Mesothelial cell of epicardium (in vitro differentiated cells): ENCODE measurements at regions not wholly inside any gene's neighbourhood (a gene's known extent, or its start where the extent isn't known, plus 50 kb on each side); places are given as distances from the start of the nearest gene placed in this dataset.

Source experiments
- DNase-seq, 2 experiments: peaks; one replicate each; pipeline ENCODE4 v3.0.0; 2021; ENCODE audit warnings: low spot score in 2 of 2; ENCODE audit not compliant: unreplicated experiment in 2 of 2
- H3K27ac Mint-ChIP-seq: 2 replicates; pipeline ENCODE4 v1.8.0; 2021; ENCODE audit warnings: mixed read lengths
- H3K27me3 Mint-ChIP-seq: 2 replicates; pipeline ENCODE4 v1.8.0; 2021; ENCODE audit warnings: low read depth, mixed read lengths
- H3K36me3 Mint-ChIP-seq: 2 replicates; pipeline ENCODE4 v1.8.0; 2021; ENCODE audit warnings: mixed read lengths
- H3K4me1 Mint-ChIP-seq: 2 replicates; pipeline ENCODE4 v1.8.0; 2021; ENCODE audit warnings: mixed read lengths
- H3K4me3 Mint-ChIP-seq: 2 replicates; pipeline ENCODE4 v1.8.0; 2021; ENCODE audit warnings: mild to moderate bottlenecking, moderate library complexity, mixed read lengths
- H3K9me3 Mint-ChIP-seq: 2 replicates; pipeline ENCODE4 v1.8.0; 2021; ENCODE audit warnings: mixed read lengths
- CTCF ChIP-seq: fragments of 200-600 bp; sonication (generic); IDR thresholded peaks from one replicate; pipeline ENCODE4 v1.5.0; 2021; ENCODE audit warnings: antibody characterized with exemption; ENCODE audit not compliant: unreplicated experiment

DNA sequence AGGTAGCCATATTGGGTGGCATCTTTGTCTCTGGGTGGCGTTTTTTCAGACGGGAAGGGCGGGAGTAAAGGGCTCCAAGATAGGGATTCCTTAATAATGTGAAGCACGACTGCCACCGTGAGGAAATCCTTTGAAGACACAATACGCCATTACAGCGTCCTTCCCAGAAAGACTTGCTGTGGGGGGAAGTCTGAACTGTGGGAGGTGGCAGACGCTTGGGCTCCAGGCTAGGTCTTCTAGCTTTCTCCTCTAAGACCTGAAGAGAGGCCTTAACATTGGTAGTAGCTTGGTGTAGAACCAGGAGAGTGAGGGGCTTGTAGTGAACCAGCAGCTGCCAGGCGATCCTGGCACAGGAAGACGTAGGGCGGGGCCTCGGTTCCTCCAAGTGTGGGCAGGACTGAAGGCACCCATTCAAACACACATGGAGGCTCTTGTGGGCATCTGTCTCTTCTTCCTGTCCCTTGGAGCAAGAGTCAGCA lies 197.3 kb downstream of the OR13H1 start:
- Mint-ChIP-seq H3K4me1 (no peaks in the 10 kb centered on the region), H3K9me3 (peaks cover 27% of the 10 kb centered on the region), H3K27ac (no peak overlapping the region), H3K36me3 (peaks cover 46% of the 10 kb centered on the region), H3K27me3 (no peaks in the 10 kb centered on the region), H3K4me3 (no peak overlapping the region)
- no peak for DNase-seq
- TF ChIP-seq CTCF: no peak

DNA sequence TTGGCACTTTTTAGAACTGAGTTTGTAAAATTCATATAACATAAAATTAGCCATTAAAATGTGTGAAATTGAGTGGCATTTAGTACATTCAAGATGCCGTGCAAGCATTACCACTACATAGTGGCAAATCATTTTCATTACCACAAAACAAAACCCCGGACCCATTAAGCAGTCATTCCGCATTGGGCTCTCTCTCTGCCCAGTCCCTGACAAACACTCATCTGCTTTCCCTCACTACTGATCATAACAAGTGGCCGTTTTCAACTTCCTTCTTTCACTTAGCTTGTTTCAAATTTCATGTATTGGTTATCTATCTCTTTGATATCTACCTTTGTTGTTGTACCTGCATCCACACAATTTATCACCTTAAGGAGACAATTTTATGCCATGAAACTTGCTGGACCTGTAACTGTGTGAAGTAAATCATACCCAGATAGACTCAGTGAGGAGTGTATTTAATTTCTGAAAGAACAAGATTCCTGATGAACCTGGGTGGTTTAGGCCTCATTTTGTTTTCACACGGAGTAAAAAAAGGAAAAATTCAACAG lies 202.1 kb downstream of the OR13H1 start:
- H3K36me3 Mint-ChIP-seq: peaks cover 57% of the 10 kb centered on the region

GRCh38 chrX:131746491-131746968 lies 202.7 kb downstream of the OR13H1 start:
- no peaks in the 10 kb centered on the region for H3K27me3 Mint-ChIP-seq
- no peak for DNase-seq
- H3K27ac Mint-ChIP-seq: no peak overlapping the region
- H3K36me3 Mint-ChIP-seq: peaks cover 52% of the 10 kb centered on the region
- no peak for TF ChIP-seq CTCF
- H3K4me1 Mint-ChIP-seq: no peaks in the 10 kb centered on the region
- peaks cover 20% of the 10 kb centered on the region for H3K9me3 Mint-ChIP-seq
- no peak overlapping the region for H3K4me3 Mint-ChIP-seq

More for the DNA sequence above, 202.1 kb downstream of the OR13H1 start:
- no peak overlapping the region for H3K27ac Mint-ChIP-seq
- H3K4me3 Mint-ChIP-seq: no peak overlapping the region
- H3K4me1 Mint-ChIP-seq: no peaks in the 10 kb centered on the region
- peaks cover 24% of the 10 kb centered on the region for H3K9me3 Mint-ChIP-seq
- no peak for DNase-seq
- no peaks in the 10 kb centered on the region for H3K27me3 Mint-ChIP-seq
- no peak for TF ChIP-seq CTCF

DNA sequence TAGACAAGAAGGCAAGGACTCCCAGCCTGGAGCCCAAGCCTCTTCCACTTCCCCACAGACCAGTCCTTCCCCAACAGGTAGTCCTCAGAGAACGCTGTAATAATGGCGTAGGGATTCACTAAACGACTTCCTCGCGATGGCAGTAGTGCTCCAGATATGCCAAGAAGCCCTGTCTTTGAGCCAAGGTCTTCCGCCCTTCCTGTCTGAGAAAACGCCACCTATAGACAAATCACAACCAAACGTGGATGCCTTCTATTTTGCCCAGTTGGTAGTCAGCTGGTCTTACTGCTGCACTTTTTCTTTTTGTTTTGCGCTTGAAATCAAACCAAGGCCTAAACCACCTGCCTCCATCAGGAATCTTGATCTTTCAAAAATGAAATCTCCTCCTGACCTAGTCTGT lies 203.3 kb downstream of the OR13H1 start:
- peaks cover 48% of the 10 kb centered on the region for H3K36me3 Mint-ChIP-seq
- H3K27me3 Mint-ChIP-seq: no peaks in the 10 kb centered on the region
- DNase-seq: no peak
- no peak overlapping the region for H3K27ac Mint-ChIP-seq
- H3K4me1 Mint-ChIP-seq: no peaks in the 10 kb centered on the region
- peaks cover 20% of the 10 kb centered on the region for H3K9me3 Mint-ChIP-seq
- no peak for TF ChIP-seq CTCF
- H3K4me3 Mint-ChIP-seq: no peak overlapping the region

DNA sequence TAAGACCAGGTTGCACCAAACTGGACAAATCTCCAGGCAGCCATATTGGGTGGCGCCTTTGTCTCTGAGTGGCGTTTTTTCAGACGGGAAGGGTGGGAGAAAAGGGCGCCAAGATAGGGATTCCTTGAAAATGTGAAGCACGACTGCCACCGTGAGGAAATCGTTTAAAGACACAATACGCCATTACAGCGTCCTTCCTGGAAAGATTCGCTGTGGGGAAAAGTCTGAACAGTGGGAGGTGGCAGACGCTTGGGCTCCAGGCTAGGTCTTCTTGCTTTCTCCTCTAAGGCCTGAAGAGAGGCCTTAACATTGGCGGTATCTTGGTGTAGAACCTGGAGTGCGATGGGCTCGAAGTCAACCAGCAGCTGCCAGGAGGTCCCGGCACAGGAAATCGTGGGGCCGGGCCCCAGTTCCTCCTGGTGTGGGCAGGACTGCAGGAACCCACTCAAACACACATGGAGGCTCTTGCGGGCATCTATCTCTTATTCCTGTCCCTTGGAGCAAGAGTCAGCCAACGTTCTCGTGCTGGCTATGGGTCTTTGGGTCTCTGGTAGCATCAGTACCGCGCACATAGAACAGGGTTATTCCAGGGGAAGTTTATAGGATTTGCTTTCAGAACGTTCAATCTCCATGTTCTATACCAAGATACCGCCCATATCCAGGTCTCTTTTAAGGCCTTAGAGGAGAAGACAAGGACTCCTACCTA lies 208.8 kb downstream of the OR13H1 start:
- H3K27ac Mint-ChIP-seq: no peak overlapping the region
- no peaks in the 10 kb centered on the region for H3K4me1 Mint-ChIP-seq
- no peaks in the 10 kb centered on the region for H3K27me3 Mint-ChIP-seq
- no peak overlapping the region for H3K4me3 Mint-ChIP-seq
- peaks cover 46% of the 10 kb centered on the region for H3K36me3 Mint-ChIP-seq
- no peak for TF ChIP-seq CTCF
- no peak for DNase-seq
- peaks cover 4% of the 10 kb centered on the region for H3K9me3 Mint-ChIP-seq
